Natural killer cell (primary cell): ENCODE measurements at regions not wholly inside any gene's neighbourhood (a gene's known extent, or its start where the extent isn't known, plus 50 kb on each side); places are given as distances from the start of the nearest gene placed in this dataset.

ENCODE experiments used
- ATAC-seq, 3 donors: fragments of 150-1000 bp in 2 of 3; fragments of 200-7000 bp in 1 of 3; cut with Tn5 transposase; 1 replicate in 1 of 3; 2 replicates in 2 of 3; pipeline ENCODE4 v1.10.0; 2021; ENCODE audit warnings: mild to moderate bottlenecking in 2 of 3, moderate library complexity in 2 of 3
- DNase-seq, 2 donors: peaks; one replicate each; pipeline versions ENCODE4 v3.0.0 to v3.0.0-alpha.2; 2013 to 2021; ENCODE audit warnings: mixed read lengths in 1 of 2
- H3K27ac ChIP-seq: one replicate; pipeline ENCODE4 v1.5.1; 2013; ENCODE audit warnings: mild to moderate bottlenecking, low read length
- H3K27me3 ChIP-seq: one replicate; pipeline ENCODE4 v1.6.1; 2013; ENCODE audit warnings: low read length; ENCODE audit not compliant: control insufficient read depth, insufficient read depth
- H3K36me3 ChIP-seq: one replicate; pipeline ENCODE4 v1.6.1; 2013; ENCODE audit warnings: low read length; ENCODE audit not compliant: control insufficient read depth, insufficient read depth
- H3K4me1 ChIP-seq: one replicate; pipeline ENCODE4 v1.6.1; 2013; ENCODE audit warnings: low read length; ENCODE audit not compliant: control insufficient read depth, insufficient read depth
- H3K4me3 ChIP-seq: one replicate; pipeline ENCODE4 v1.5.1; 2013; ENCODE audit warnings: low read length
- H3K9me3 ChIP-seq: one replicate; pipeline ENCODE4 v1.6.1; 2013; ENCODE audit warnings: low read length; ENCODE audit not compliant: control insufficient read depth, insufficient read depth
- H3K27ac Mint-ChIP-seq, 2 donors: one replicate each; pipeline ENCODE4 v1.8.0; 2022; ENCODE audit warnings: mild to moderate bottlenecking in 2 of 2, mixed read lengths in 2 of 2, moderate library complexity in 1 of 2
- H3K27me3 Mint-ChIP-seq, 2 donors: one replicate each; pipeline ENCODE4 v1.8.0; 2022; ENCODE audit warnings: low read depth in 2 of 2, mixed read lengths in 2 of 2
- H3K36me3 Mint-ChIP-seq: one replicate; pipeline ENCODE4 v1.8.0; 2022; ENCODE audit warnings: mixed read lengths
- H3K4me1 Mint-ChIP-seq, 2 donors: one replicate each; pipeline ENCODE4 v1.8.0; 2022; ENCODE audit warnings: mixed read lengths in 2 of 2
- H3K4me3 Mint-ChIP-seq: one replicate; pipeline ENCODE4 v1.8.0; 2022; ENCODE audit warnings: mild to moderate bottlenecking, moderate library complexity, mixed read lengths
- H3K9me3 Mint-ChIP-seq, 2 donors: one replicate each; pipeline ENCODE4 v1.8.0; 2022; ENCODE audit warnings: mixed read lengths in 2 of 2
- WGBS: methylation state at CpG from one replicate; pipeline ENCODE4 v1.1.7; 2013; ENCODE audit warnings: missing lambda C conversion rate; ENCODE audit not compliant: insufficient coverage; 5-methylcytosine and 5-hydroxymethylcytosine counted together
- intact Hi-C: fragments of 100-400 bp; cut with micrococcal nuclease; formaldehyde crosslinking; loops from one replicate; pipeline ENCODE4 v1.14.2; 2022
- TF ChIP-seq, protein P1 (sequence below): fragments of 200-600 bp; IDR thresholded peaks from one replicate; pipeline ENCODE4 v1.8.0; 2022; ENCODE audit warnings: antibody characterized with exemption

- Histone ChIP-seq H3K4me1 (no peaks in the 10 kb centered on the region), H3K4me3 (no peak overlapping the region), H3K9me3 (no peaks in the 10 kb centered on the region), H3K36me3 (no peaks in the 10 kb centered on the region), H3K27me3 (no peaks in the 10 kb centered on the region), H3K27ac (no peak overlapping the region)
- Mint-ChIP-seq H3K9me3 (no peaks in the 10 kb centered on the region), H3K27me3 (peaks cover 0 to 4% of the 10 kb centered on the region in 2 donors), H3K4me1 (no peaks in the 10 kb centered on the region), H3K27ac (no peak overlapping the region), H3K36me3 (no peaks in the 10 kb centered on the region), H3K4me3 (no peak overlapping the region)
- WGBS: no CpG with 5 or more reads among the region's 1 CpG
- no peak for DNase-seq
- intact Hi-C loops: no loop called here
- ATAC-seq: no peak
- TF ChIP-seq, protein P1, sequence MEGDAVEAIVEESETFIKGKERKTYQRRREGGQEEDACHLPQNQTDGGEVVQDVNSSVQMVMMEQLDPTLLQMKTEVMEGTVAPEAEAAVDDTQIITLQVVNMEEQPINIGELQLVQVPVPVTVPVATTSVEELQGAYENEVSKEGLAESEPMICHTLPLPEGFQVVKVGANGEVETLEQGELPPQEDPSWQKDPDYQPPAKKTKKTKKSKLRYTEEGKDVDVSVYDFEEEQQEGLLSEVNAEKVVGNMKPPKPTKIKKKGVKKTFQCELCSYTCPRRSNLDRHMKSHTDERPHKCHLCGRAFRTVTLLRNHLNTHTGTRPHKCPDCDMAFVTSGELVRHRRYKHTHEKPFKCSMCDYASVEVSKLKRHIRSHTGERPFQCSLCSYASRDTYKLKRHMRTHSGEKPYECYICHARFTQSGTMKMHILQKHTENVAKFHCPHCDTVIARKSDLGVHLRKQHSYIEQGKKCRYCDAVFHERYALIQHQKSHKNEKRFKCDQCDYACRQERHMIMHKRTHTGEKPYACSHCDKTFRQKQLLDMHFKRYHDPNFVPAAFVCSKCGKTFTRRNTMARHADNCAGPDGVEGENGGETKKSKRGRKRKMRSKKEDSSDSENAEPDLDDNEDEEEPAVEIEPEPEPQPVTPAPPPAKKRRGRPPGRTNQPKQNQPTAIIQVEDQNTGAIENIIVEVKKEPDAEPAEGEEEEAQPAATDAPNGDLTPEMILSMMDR: no peak
Measured at GRCh38 chr12:25792031-25792430, 166.5 kb upstream of the RASSF8 start.

- Histone ChIP-seq H3K27me3 (no peaks in the 10 kb centered on the region), H3K27ac (no peak overlapping the region), H3K9me3 (no peaks in the 10 kb centered on the region), H3K36me3 (no peaks in the 10 kb centered on the region), H3K4me1 (no peaks in the 10 kb centered on the region), H3K4me3 (no peak overlapping the region)
- H3K27ac Mint-ChIP-seq: no peak overlapping the region
- intact Hi-C loops: no loop called here
- 93% methylated on average over 3 of the region's 3 CpGs for WGBS
- ATAC-seq: no peak
- H3K9me3 Mint-ChIP-seq: no peaks in the 10 kb centered on the region
- no peak overlapping the region for H3K4me3 Mint-ChIP-seq
- no peaks in the 10 kb centered on the region for H3K4me1 Mint-ChIP-seq
- peaks cover 0 to 4% of the 10 kb centered on the region in 2 donors for H3K27me3 Mint-ChIP-seq
- DNase-seq: no peak
- TF ChIP-seq, protein P1: no peak
- no peaks in the 10 kb centered on the region for H3K36me3 Mint-ChIP-seq
Measured at GRCh38 chr12:25793196-25793595, 165.3 kb upstream of the RASSF8 start.

GRCh38 chr12:25794571-25794970, 163.9 kb upstream of the RASSF8 start:
- intact Hi-C loops: no loop called here
- no peaks in the 10 kb centered on the region for H3K27me3 ChIP-seq
- H3K36me3 Mint-ChIP-seq: no peaks in the 10 kb centered on the region
- DNase-seq (no peak), ATAC-seq (no peak)
- H3K27ac ChIP-seq: no peak overlapping the region
- H3K27ac Mint-ChIP-seq: no peak overlapping the region
- H3K4me1 Mint-ChIP-seq: no peaks in the 10 kb centered on the region
- no peak overlapping the region for H3K4me3 ChIP-seq
- H3K9me3 ChIP-seq: no peaks in the 10 kb centered on the region
- no peak overlapping the region for H3K4me3 Mint-ChIP-seq
- H3K27me3 Mint-ChIP-seq: peaks cover 0 to 4% of the 10 kb centered on the region in 2 donors
- H3K4me1 ChIP-seq: no peaks in the 10 kb centered on the region
- TF ChIP-seq, protein P1: no peak
- 82% methylated on average over 2 of the region's 3 CpGs for WGBS
- no peaks in the 10 kb centered on the region for H3K36me3 ChIP-seq
- H3K9me3 Mint-ChIP-seq: no peaks in the 10 kb centered on the region

DNA sequence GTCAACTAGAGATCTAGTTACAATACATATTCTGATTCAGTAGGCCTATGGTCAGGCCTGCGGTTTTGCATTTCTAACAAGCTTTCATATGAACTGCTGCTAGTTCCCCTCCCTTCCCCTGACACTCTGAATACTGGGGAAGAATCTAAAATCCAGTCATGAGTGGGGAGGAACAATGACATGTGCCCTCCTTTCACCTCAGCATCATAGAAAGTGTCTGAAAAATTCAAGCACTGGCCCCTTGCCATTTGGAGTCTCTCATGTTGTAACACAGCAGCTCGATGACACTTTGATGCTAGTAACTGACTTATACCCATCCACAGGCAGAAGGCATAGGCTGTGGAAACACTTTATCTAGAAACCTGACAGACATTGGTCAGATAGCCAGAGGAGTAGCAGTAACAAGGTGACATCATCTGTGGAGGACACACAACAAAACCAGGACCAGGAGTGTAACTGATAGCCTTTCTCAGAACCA, 161.9 kb upstream of the RASSF8 start:
- 81% methylated on average over 2 of the region's 2 CpGs for WGBS

More for the DNA sequence above, 161.9 kb upstream of the RASSF8 start:
- ATAC-seq: no peak
- intact Hi-C loops: no loop called here
- H3K4me3 ChIP-seq: no peak overlapping the region
- H3K27me3 ChIP-seq: no peaks in the 10 kb centered on the region
- H3K9me3 ChIP-seq: no peaks in the 10 kb centered on the region
- no peaks in the 10 kb centered on the region for H3K36me3 Mint-ChIP-seq
- no peaks in the 10 kb centered on the region for H3K4me1 ChIP-seq
- no peak overlapping the region for H3K4me3 Mint-ChIP-seq
- H3K9me3 Mint-ChIP-seq: no peaks in the 10 kb centered on the region
- peaks cover 0 to 4% of the 10 kb centered on the region in 2 donors for H3K27me3 Mint-ChIP-seq
- no peak overlapping the region for H3K27ac Mint-ChIP-seq
- no peaks in the 10 kb centered on the region for H3K36me3 ChIP-seq
- no peak for DNase-seq
- H3K4me1 Mint-ChIP-seq: peaks cover 5 to 8% of the 10 kb centered on the region in 2 donors
- H3K27ac ChIP-seq: no peak overlapping the region
- TF ChIP-seq, protein P1: no peak
